NT2/D1 (cell line): ENCODE measurements at regions not wholly inside any gene's neighbourhood (a gene's known extent, or its start where the extent isn't known, plus 50 kb on each side); places are given as distances from the start of the nearest gene placed in this dataset.

Experiments used
- SUZ12 ChIP-seq: IDR thresholded peaks from 2 replicates; pipeline ENCODE4 v1.6.1; 2011; ENCODE audit not compliant: insufficient read length, insufficient read depth; ENCODE audit errors: extremely low read depth
- YY1 ChIP-seq: IDR thresholded peaks from 2 replicates; pipeline ENCODE4 v1.6.1; 2011; ENCODE audit not compliant: insufficient read length, insufficient read depth
- ZNF274 ChIP-seq: IDR thresholded peaks from 2 replicates; pipeline ENCODE4 v1.6.1; 2011; ENCODE audit warnings: mild to moderate bottlenecking, low read depth, low read length

- TF ChIP-seq SUZ12 = no peak
- TF ChIP-seq YY1 = no peak
- TF ChIP-seq ZNF274 = no peak
Observed at GRCh38 chr5:112581811-112582320, 155.8 kb upstream of the APC start.
